GM12878 (cell line): ENCODE measurements at regions not wholly inside any gene's neighbourhood (a gene's known extent, or its start where the extent isn't known, plus 50 kb on each side); places are given as distances from the start of the nearest gene placed in this dataset.

Experiments
- ATAC-seq: fragments of 200-7000 bp; cut with Tn5 transposase; 3 replicates; pipeline ENCODE4 v1.9.1; 2020; ENCODE audit warnings: mild to moderate bottlenecking, moderate library complexity
- BruUV-seq: library from RNA; stranded (reverse); fragments of 400-500 nt; replicated peaks from 2 replicates; lab custom pipeline; 2021; lab: Mats Ljungman, UMichigan
- CTCF ChIA-PET: fragments of 300-600 bp; sonication (Branson Sonifier 250); formaldehyde crosslinking; extraction: SDS; loops from one replicate; lab custom pipeline; 2021; ENCODE audit warnings: inconsistent platforms; lab: Yijun Ruan, JAX
- POLR2A ChIA-PET: fragments of 350-600 bp; formaldehyde crosslinking; extraction: SDS; loops from one replicate; lab custom pipeline; 2021; ENCODE audit warnings: inconsistent platforms; lab: Charles Lee
- RAD21 ChIA-PET: fragments of 300-600 bp; sonication (Branson Sonifier 250); formaldehyde crosslinking; loops from one replicate; lab custom pipeline; 2023; ENCODE audit warnings: antibody characterized with exemption; ENCODE audit not compliant: unreplicated experiment; lab: Charles Lee
- SMC1A ChIA-PET: fragments of 300-600 bp; sonication (Branson Sonifier 250); formaldehyde crosslinking; loops from one replicate; lab custom pipeline; 2023; ENCODE audit not compliant: unreplicated experiment, uncharacterized antibody; lab: Charles Lee
- DNase-seq: peaks from one replicate; pipeline ENCODE4 v3.0.0-alpha.2; 2011; ENCODE audit warnings: low read depth, low spot score
- FAIRE-seq: peaks from 3 replicates; lab custom pipeline; 2011; peaks lifted over from hg19 to GRCh38; lab: Jason Lieb, UNC
- H2AFZ ChIP-seq: 2 replicates; pipeline ENCODE4 v1.6.0; 2011; ENCODE audit warnings: low read depth, low read length, control low read depth; ENCODE audit not compliant: control insufficient read depth
- H3K27ac ChIP-seq: 2 replicates; pipeline ENCODE4 v1.5.1; 2011; ENCODE audit warnings: control low read depth; ENCODE audit not compliant: control insufficient read depth, insufficient read depth
- H3K27me3 ChIP-seq, 2 experiments: replicated peaks in 1 of 2; 2 replicates each; pipeline versions ENCODE4 v1.6.0 to v1.6.1; 2011; ENCODE audit warnings: low read length in 1 of 2; ENCODE audit not compliant: control insufficient read depth in 2 of 2, insufficient read depth in 2 of 2
- H3K36me3 ChIP-seq, 2 experiments: 2 replicates each; pipeline ENCODE4 v1.5.1; 2011; ENCODE audit warnings: low read length in 1 of 2; ENCODE audit not compliant: control insufficient read depth in 2 of 2, insufficient read depth in 2 of 2
- H3K4me1 ChIP-seq: 2 replicates; pipeline ENCODE4 v1.6.1; 2011; ENCODE audit warnings: mild to moderate bottlenecking, low read length, moderate library complexity, mixed read lengths; ENCODE audit not compliant: control insufficient read depth, insufficient read depth
- H3K4me2 ChIP-seq: 2 replicates; pipeline ENCODE4 v1.6.0; 2011; ENCODE audit warnings: control low read depth; ENCODE audit not compliant: control insufficient read depth, insufficient read depth
- H3K4me3 ChIP-seq: fragments of 200-600 bp; sonication (generic); 2 replicates; pipeline ENCODE4 v1.5.1; 2016
- H3K79me2 ChIP-seq: 2 replicates; pipeline ENCODE4 v1.6.0; 2011; ENCODE audit warnings: low read length; ENCODE audit not compliant: control insufficient read depth, insufficient read depth
- H3K9ac ChIP-seq: 2 replicates; pipeline ENCODE4 v1.8.0; 2011; ENCODE audit warnings: low read length, control low read depth, mixed read lengths; ENCODE audit not compliant: control insufficient read depth, insufficient read depth
- H3K9me3 ChIP-seq: replicated peaks from 3 replicates; pipeline ENCODE4 v1.5.1; 2011; ENCODE audit warnings: mild to moderate bottlenecking, low read length; ENCODE audit not compliant: control insufficient read depth, insufficient read depth
- H4K20me1 ChIP-seq: 2 replicates; pipeline ENCODE4 v1.6.0; 2011; ENCODE audit not compliant: control insufficient read depth, insufficient read depth
- ASH2L ChIP-seq: fragments of 300-600, 200-600 bp; sonication (generic); IDR thresholded peaks from 2 replicates; pipeline ENCODE4 v1.6.1; 2017; ENCODE audit warnings: low read depth, mild to moderate bottlenecking, borderline replicate concordance
- BCL3 ChIP-seq: IDR thresholded peaks from 2 replicates; pipeline ENCODE4 v1.6.1; 2011; ENCODE audit warnings: borderline replicate concordance, low read depth, mild to moderate bottlenecking, moderate library complexity, low read length; ENCODE audit not compliant: insufficient read depth, poor library complexity, severe bottlenecking
- CHD2 ChIP-seq: IDR thresholded peaks from 2 replicates; pipeline ENCODE4 v1.6.1; 2011; ENCODE audit warnings: low read depth, low read length, improper control_type of control experiment, borderline replicate concordance
- DPF2 ChIP-seq: fragments of 450-650 bp; IDR thresholded peaks from 2 replicates; pipeline ENCODE4 v1.6.1; 2017; ENCODE audit warnings: mild to moderate bottlenecking
- NFIC ChIP-seq: IDR thresholded peaks from 2 replicates; pipeline ENCODE4 v1.6.1; 2012; ENCODE audit warnings: low read depth, mild to moderate bottlenecking, inconsistent platforms, low read length, moderate library complexity
- PBX3 ChIP-seq: IDR thresholded peaks from 2 replicates; pipeline ENCODE4 v1.6.1; 2011; ENCODE audit warnings: mild to moderate bottlenecking, low read depth, low read length, moderate library complexity; ENCODE audit not compliant: insufficient replicate concordance
- POU2F2 ChIP-seq: IDR thresholded peaks from 3 replicates; pipeline ENCODE4 v1.6.1; 2011; ENCODE audit warnings: low read depth, mild to moderate bottlenecking, low read length, borderline replicate concordance
- SIN3A ChIP-seq: IDR thresholded peaks from 2 replicates; pipeline ENCODE4 v1.6.1; 2012; ENCODE audit warnings: low read depth, low read length, improper control_type of control experiment
- SMAD1 ChIP-seq: fragments of 450-650 bp; IDR thresholded peaks from 2 replicates; pipeline ENCODE4 v1.6.1; 2018; ENCODE audit warnings: mild to moderate bottlenecking, low read depth; ENCODE audit not compliant: partially characterized antibody
- SPI1 ChIP-seq: IDR thresholded peaks from 2 replicates; pipeline ENCODE4 v1.6.1; 2011; ENCODE audit warnings: low read depth, mild to moderate bottlenecking, low read length, moderate library complexity, borderline replicate concordance; ENCODE audit not compliant: insufficient read depth
- SUPT20H ChIP-seq: IDR thresholded peaks from 2 replicates; pipeline ENCODE4 v1.6.1; 2011; ENCODE audit warnings: low read depth, mild to moderate bottlenecking, low read length, moderate library complexity, borderline replicate concordance; ENCODE audit not compliant: control insufficient read depth
- TBL1XR1 ChIP-seq: IDR thresholded peaks from 2 replicates; pipeline ENCODE4 v1.6.1; 2012; ENCODE audit warnings: low read depth, low read length, improper control_type of control experiment
- ZNF622 ChIP-seq: fragments of 450-650 bp; IDR thresholded peaks from 2 replicates; pipeline ENCODE4 v1.6.1; 2017; ENCODE audit warnings: mild to moderate bottlenecking, inconsistent platforms
- WGBS: methylation state at CpG from one replicate; pipeline ENCODE4 v1.1.6; 2016; ENCODE audit warnings: low lambda C conversion rate; ENCODE audit not compliant: insufficient replicate concordance, insufficient coverage; ENCODE audit errors: missing lambda C conversion rate; 5-methylcytosine and 5-hydroxymethylcytosine counted together
- in situ Hi-C: fragments of 300-500 bp; cut with MboI; formaldehyde crosslinking; loops from 9 replicates; pipeline ENCODE4 v1.14.3; 2018; ENCODE audit warnings: mixed read lengths
- intact Hi-C: fragments of 100-400 bp; cut with micrococcal nuclease; formaldehyde crosslinking; loops from one replicate; pipeline ENCODE4 v1.14.2; 2022; ENCODE audit not compliant: unreplicated experiment

- Histone ChIP-seq H3K4me1 (no peaks in the 10 kb centered on the region), H4K20me1 (no peaks in the 10 kb centered on the region), H3K4me2 (no peak overlapping the region), H3K27me3 (no peaks in the 10 kb centered on the region), H3K9me3 (no peaks in the 10 kb centered on the region), H3K9ac (no peak overlapping the region), H3K27ac (no peak overlapping the region), H3K4me3 (no peak overlapping the region), H2AFZ (no peak overlapping the region), H3K36me3 (no peaks in the 10 kb centered on the region), H3K79me2 (no peaks in the 10 kb centered on the region)
- ChIA-PET RAD21 (no interaction called here), SMC1A (no interaction called here), POLR2A (no interaction called here), CTCF (no interaction called here)
- DNase-seq, result no peak
- WGBS, result 34% methylated on average over 3 of the region's 3 CpGs
- intact Hi-C loops, result no loop called here
- no peak for ATAC-seq
- TF ChIP-seq BCL3, result no peak
- TF ChIP-seq SUPT20H, result no peak
- TF ChIP-seq ASH2L, result no peak
- TF ChIP-seq ZNF622, result no peak
- TF ChIP-seq DPF2, result no peak
- TF ChIP-seq SIN3A, result no peak
- no peak for TF ChIP-seq SPI1
- no peak for TF ChIP-seq POU2F2
- TF ChIP-seq SMAD1, result no peak
- no peak for TF ChIP-seq PBX3
- TF ChIP-seq CHD2, result no peak
- no peak for TF ChIP-seq TBL1XR1
- no peak for TF ChIP-seq NFIC
- in situ Hi-C loops, result no loop called here
- no TSS peak for BruUV-seq
- FAIRE-seq, result no peak
These were observed 87.7 kb upstream of the BARX2 start for GRCh38 chr11:129287920-129288319.
